GM23338 (cell line): ENCODE measurements at regions not wholly inside any gene's neighbourhood (a gene's known extent, or its start where the extent isn't known, plus 50 kb on each side); places are given as distances from the start of the nearest gene placed in this dataset.

Experiments
- ATAC-seq: fragments of 200-7000 bp; cut with Tn5 transposase; 3 replicates; pipeline ENCODE4 v1.9.1; 2020
- DNase-seq: peaks from one replicate; pipeline ENCODE4 v3.0.0-alpha.2; 2015; ENCODE audit warnings: low spot score
- H2AFZ ChIP-seq: fragments of 200-600 bp; sonication (generic); 2 replicates; pipeline ENCODE4 v1.8.0; 2016; ENCODE audit warnings: antibody characterized with exemption, mild to moderate bottlenecking, moderate library complexity
- H3F3A ChIP-seq: fragments of 200-600 bp; sonication (generic); replicated peaks from 2 replicates; pipeline ENCODE4 v1.8.0; 2017; ENCODE audit warnings: antibody characterized with exemption, mixed run types, low read depth
- H3K27ac ChIP-seq: fragments of 200-600 bp; sonication (generic); 2 replicates; pipeline ENCODE4 v1.6.1; 2016; ENCODE audit warnings: low read depth
- H3K27me3 ChIP-seq: fragments of 200-600 bp; sonication (generic); 2 replicates; pipeline ENCODE4 v1.8.0; 2016; ENCODE audit warnings: mild to moderate bottlenecking, mixed run types, moderate library complexity; ENCODE audit not compliant: insufficient read depth
- H3K36me3 ChIP-seq: fragments of 200-600 bp; sonication (generic); 2 replicates; pipeline ENCODE4 v1.8.0; 2016; ENCODE audit warnings: mild to moderate bottlenecking; ENCODE audit not compliant: insufficient read depth
- H3K4me1 ChIP-seq: fragments of 200-600 bp; sonication (generic); 2 replicates; pipeline ENCODE4 v1.8.0; 2016; ENCODE audit warnings: mild to moderate bottlenecking, moderate library complexity; ENCODE audit not compliant: insufficient read depth
- H3K4me2 ChIP-seq: fragments of 200-600 bp; sonication (generic); 2 replicates; pipeline ENCODE4 v1.7.1; 2017; ENCODE audit warnings: mixed run types
- H3K4me3 ChIP-seq: fragments of 200-600 bp; sonication (generic); 2 replicates; pipeline ENCODE4 v1.6.1; 2016; ENCODE audit warnings: mixed run types
- H3K79me2 ChIP-seq: fragments of 200-600 bp; sonication (generic); replicated peaks from 2 replicates; pipeline ENCODE4 v1.8.0; 2017; ENCODE audit warnings: mild to moderate bottlenecking; ENCODE audit not compliant: insufficient read depth
- H3K9me2 ChIP-seq: fragments of 200-600 bp; sonication (generic); 2 replicates; pipeline ENCODE4 v1.8.0; 2017; ENCODE audit not compliant: insufficient read depth
- H4K20me1 ChIP-seq: fragments of 200-600 bp; sonication (generic); replicated peaks from 2 replicates; pipeline ENCODE4 v1.8.0; 2017; ENCODE audit warnings: mild to moderate bottlenecking; ENCODE audit not compliant: insufficient read depth
- H3K27ac Mint-ChIP-seq: 2 replicates; pipeline ENCODE4 v1.8.0; 2020; ENCODE audit warnings: inconsistent platforms, mild to moderate bottlenecking, moderate library complexity, mixed read lengths
- H3K27me3 Mint-ChIP-seq: 3 replicates; pipeline ENCODE4 v1.8.0; 2022; ENCODE audit warnings: low read depth, mild to moderate bottlenecking, moderate library complexity, mixed read lengths, inconsistent platforms; ENCODE audit not compliant: insufficient read depth, poor library complexity
- H3K36me3 Mint-ChIP-seq: 3 replicates; pipeline ENCODE4 v1.8.0; 2021; ENCODE audit warnings: low read depth, mild to moderate bottlenecking, inconsistent platforms, moderate library complexity, mixed read lengths
- H3K4me1 Mint-ChIP-seq: 3 replicates; pipeline ENCODE4 v1.8.0; 2020; ENCODE audit warnings: mild to moderate bottlenecking, inconsistent platforms, mixed read lengths
- H3K4me3 Mint-ChIP-seq: 3 replicates; pipeline ENCODE4 v1.8.0; 2021; ENCODE audit warnings: moderate library complexity, mild to moderate bottlenecking, inconsistent platforms, mixed read lengths
- H3K9me3 Mint-ChIP-seq: 3 replicates; pipeline ENCODE4 v1.8.0; 2020; ENCODE audit warnings: moderate library complexity, mild to moderate bottlenecking, inconsistent platforms, mixed read lengths
- CREB1 ChIP-seq: fragments of 250-450 bp; sonication (Bioruptor Pico); IDR thresholded peaks from 2 replicates; pipeline ENCODE4 v1.5.0; 2020; ENCODE audit warnings: low read depth, mild to moderate bottlenecking, moderate library complexity
- EZH2phosphoT487 ChIP-seq: fragments of 200-600 bp; sonication (generic); IDR thresholded peaks from one replicate; pipeline ENCODE4 v1.8.1; 2018; ENCODE audit warnings: antibody characterized with exemption; ENCODE audit not compliant: unreplicated experiment
- NANOG ChIP-seq: IDR thresholded peaks from 2 replicates; pipeline ENCODE4 v1.6.1; 2016; ENCODE audit warnings: antibody characterized with exemption, borderline replicate concordance
- POLR2AphosphoS5 ChIP-seq: IDR thresholded peaks from 2 replicates; pipeline ENCODE4 v1.6.1; 2016; ENCODE audit warnings: antibody characterized with exemption, low read depth
- REST ChIP-seq: IDR thresholded peaks from one replicate; pipeline ENCODE4 v1.6.1; 2018; ENCODE audit warnings: antibody characterized with exemption; ENCODE audit not compliant: unreplicated experiment
- TF ChIP-seq, protein P1 (sequence below), 2 experiments: fragments of 200-600 bp in 1 of 2; sonication (generic) in 1 of 2; conservative IDR thresholded peaks; 2 replicates each; pipeline versions ENCODE4 v1.5.1 to v1.6.1; 2016 to 2017; ENCODE audit warnings: antibody characterized with exemption in 2 of 2, low read depth in 2 of 2, mild to moderate bottlenecking in 2 of 2, moderate library complexity in 1 of 2
- TF ChIP-seq, protein P2 (sequence below): fragments of 250-450 bp; sonication (Bioruptor Pico); IDR thresholded peaks from 2 replicates; pipeline ENCODE4 v1.5.0; 2020; ENCODE audit warnings: mild to moderate bottlenecking, moderate library complexity

DNA sequence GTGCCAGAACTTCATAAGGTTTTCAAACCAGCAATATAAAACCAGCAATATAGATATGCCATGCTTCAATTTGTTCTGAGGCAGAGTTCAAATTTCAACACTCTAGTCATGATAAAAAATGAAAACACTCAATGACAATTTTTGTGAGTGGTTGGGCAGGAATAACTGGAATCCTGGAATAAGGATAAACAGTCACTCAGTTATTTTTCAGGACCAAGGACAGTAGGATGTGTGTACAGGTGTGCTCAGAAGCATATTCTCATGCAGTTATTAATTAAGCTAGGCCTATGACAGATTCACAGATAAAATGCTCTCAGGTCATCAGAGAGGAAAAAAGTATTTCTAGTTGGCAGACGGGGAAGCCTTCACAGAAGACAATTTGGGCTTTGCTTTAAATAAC lies 117.3 kb upstream of the PPP2R2B start:
- TF ChIP-seq, protein P1, sequence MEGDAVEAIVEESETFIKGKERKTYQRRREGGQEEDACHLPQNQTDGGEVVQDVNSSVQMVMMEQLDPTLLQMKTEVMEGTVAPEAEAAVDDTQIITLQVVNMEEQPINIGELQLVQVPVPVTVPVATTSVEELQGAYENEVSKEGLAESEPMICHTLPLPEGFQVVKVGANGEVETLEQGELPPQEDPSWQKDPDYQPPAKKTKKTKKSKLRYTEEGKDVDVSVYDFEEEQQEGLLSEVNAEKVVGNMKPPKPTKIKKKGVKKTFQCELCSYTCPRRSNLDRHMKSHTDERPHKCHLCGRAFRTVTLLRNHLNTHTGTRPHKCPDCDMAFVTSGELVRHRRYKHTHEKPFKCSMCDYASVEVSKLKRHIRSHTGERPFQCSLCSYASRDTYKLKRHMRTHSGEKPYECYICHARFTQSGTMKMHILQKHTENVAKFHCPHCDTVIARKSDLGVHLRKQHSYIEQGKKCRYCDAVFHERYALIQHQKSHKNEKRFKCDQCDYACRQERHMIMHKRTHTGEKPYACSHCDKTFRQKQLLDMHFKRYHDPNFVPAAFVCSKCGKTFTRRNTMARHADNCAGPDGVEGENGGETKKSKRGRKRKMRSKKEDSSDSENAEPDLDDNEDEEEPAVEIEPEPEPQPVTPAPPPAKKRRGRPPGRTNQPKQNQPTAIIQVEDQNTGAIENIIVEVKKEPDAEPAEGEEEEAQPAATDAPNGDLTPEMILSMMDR (conservative IDR thresholded peaks at IDR 0.05; ENCODE audit: low read depth in 2 of 2): no peak
- TF ChIP-seq NANOG: no peak
- peak; percentile 33 for TF ChIP-seq REST
- TF ChIP-seq POLR2AphosphoS5: no peak
- Histone ChIP-seq H3F3A (no peaks in the 10 kb centered on the region), H3K79me2 (no peaks in the 10 kb centered on the region), H2AFZ (no peak overlapping the region), H3K4me1 (0 out of 2 replicates have a peak, but pooled peaks cover 10% of the 10 kb centered on the region), H3K4me3 (no peak overlapping the region), H3K4me2 (no peak overlapping the region), H3K27me3 (no peaks in the 10 kb centered on the region), H3K36me3 (no peaks in the 10 kb centered on the region), H3K9me2 (no peaks in the 10 kb centered on the region; the same call in 1 of the 2 replicates), H3K27ac (no peak overlapping the region), H4K20me1 (no peaks in the 10 kb centered on the region)
- DNase-seq (no peak), ATAC-seq (no peak)
- Mint-ChIP-seq H3K4me1 (peaks cover 7% of the 10 kb centered on the region; the same call in 2 of the 3 replicates), H3K27me3 (no peaks in the 10 kb centered on the region), H3K9me3 (0 out of 3 replicates have a peak, but pooled peaks cover 1% of the 10 kb centered on the region), H3K4me3 (no peak overlapping the region), H3K36me3 (no peaks in the 10 kb centered on the region), H3K27ac (no peak overlapping the region)

DNA sequence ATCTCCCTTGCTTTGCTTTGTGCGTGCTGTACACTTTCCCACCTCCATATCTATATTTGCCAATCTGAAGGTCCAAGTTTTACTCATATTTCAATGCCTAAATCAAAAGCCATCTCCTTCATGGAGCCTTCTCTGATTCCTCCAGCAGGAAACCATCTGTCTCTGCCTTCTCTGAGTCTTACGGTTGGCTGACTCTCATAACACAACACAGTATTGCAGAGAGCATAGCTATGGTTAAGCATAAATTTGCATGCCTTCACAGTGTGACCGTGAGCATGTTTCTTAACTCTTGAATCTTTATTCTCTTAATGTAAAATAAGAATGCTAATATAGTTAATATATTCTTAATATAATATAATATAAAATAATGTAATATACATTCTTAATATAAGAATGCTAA lies 136.8 kb upstream of the PPP2R2B start:
- Mint-ChIP-seq H3K4me1 (no peaks in the 10 kb centered on the region), H3K4me3 (no peak overlapping the region), H3K27ac (no peak overlapping the region), H3K36me3 (no peaks in the 10 kb centered on the region), H3K27me3 (no peaks in the 10 kb centered on the region), H3K9me3 (no peaks in the 10 kb centered on the region; the same call in 2 of the 3 replicates)
- Histone ChIP-seq H3K4me1 (no peaks in the 10 kb centered on the region), H3K27ac (no peak overlapping the region), H3K79me2 (no peaks in the 10 kb centered on the region), H2AFZ (0 out of 2 replicates have a peak overlapping the region, but pooled peaks have one; percentile 32), H3K9me2 (no peaks in the 10 kb centered on the region), H3K36me3 (no peaks in the 10 kb centered on the region), H3K27me3 (no peaks in the 10 kb centered on the region), H3K4me3 (no peak overlapping the region), H4K20me1 (no peaks in the 10 kb centered on the region), H3F3A (no peaks in the 10 kb centered on the region), H3K4me2 (no peak overlapping the region)
- DNase-seq (no peak), ATAC-seq (no peak)
- TF ChIP-seq CREB1 (CRISPR knock-in tag) (no peak), EZH2phosphoT487 (no peak)
- TF ChIP-seq, protein P1 (conservative IDR thresholded peaks at IDR 0.05; ENCODE audit: low read depth in 2 of 2): no peak
- TF ChIP-seq, protein P2, sequence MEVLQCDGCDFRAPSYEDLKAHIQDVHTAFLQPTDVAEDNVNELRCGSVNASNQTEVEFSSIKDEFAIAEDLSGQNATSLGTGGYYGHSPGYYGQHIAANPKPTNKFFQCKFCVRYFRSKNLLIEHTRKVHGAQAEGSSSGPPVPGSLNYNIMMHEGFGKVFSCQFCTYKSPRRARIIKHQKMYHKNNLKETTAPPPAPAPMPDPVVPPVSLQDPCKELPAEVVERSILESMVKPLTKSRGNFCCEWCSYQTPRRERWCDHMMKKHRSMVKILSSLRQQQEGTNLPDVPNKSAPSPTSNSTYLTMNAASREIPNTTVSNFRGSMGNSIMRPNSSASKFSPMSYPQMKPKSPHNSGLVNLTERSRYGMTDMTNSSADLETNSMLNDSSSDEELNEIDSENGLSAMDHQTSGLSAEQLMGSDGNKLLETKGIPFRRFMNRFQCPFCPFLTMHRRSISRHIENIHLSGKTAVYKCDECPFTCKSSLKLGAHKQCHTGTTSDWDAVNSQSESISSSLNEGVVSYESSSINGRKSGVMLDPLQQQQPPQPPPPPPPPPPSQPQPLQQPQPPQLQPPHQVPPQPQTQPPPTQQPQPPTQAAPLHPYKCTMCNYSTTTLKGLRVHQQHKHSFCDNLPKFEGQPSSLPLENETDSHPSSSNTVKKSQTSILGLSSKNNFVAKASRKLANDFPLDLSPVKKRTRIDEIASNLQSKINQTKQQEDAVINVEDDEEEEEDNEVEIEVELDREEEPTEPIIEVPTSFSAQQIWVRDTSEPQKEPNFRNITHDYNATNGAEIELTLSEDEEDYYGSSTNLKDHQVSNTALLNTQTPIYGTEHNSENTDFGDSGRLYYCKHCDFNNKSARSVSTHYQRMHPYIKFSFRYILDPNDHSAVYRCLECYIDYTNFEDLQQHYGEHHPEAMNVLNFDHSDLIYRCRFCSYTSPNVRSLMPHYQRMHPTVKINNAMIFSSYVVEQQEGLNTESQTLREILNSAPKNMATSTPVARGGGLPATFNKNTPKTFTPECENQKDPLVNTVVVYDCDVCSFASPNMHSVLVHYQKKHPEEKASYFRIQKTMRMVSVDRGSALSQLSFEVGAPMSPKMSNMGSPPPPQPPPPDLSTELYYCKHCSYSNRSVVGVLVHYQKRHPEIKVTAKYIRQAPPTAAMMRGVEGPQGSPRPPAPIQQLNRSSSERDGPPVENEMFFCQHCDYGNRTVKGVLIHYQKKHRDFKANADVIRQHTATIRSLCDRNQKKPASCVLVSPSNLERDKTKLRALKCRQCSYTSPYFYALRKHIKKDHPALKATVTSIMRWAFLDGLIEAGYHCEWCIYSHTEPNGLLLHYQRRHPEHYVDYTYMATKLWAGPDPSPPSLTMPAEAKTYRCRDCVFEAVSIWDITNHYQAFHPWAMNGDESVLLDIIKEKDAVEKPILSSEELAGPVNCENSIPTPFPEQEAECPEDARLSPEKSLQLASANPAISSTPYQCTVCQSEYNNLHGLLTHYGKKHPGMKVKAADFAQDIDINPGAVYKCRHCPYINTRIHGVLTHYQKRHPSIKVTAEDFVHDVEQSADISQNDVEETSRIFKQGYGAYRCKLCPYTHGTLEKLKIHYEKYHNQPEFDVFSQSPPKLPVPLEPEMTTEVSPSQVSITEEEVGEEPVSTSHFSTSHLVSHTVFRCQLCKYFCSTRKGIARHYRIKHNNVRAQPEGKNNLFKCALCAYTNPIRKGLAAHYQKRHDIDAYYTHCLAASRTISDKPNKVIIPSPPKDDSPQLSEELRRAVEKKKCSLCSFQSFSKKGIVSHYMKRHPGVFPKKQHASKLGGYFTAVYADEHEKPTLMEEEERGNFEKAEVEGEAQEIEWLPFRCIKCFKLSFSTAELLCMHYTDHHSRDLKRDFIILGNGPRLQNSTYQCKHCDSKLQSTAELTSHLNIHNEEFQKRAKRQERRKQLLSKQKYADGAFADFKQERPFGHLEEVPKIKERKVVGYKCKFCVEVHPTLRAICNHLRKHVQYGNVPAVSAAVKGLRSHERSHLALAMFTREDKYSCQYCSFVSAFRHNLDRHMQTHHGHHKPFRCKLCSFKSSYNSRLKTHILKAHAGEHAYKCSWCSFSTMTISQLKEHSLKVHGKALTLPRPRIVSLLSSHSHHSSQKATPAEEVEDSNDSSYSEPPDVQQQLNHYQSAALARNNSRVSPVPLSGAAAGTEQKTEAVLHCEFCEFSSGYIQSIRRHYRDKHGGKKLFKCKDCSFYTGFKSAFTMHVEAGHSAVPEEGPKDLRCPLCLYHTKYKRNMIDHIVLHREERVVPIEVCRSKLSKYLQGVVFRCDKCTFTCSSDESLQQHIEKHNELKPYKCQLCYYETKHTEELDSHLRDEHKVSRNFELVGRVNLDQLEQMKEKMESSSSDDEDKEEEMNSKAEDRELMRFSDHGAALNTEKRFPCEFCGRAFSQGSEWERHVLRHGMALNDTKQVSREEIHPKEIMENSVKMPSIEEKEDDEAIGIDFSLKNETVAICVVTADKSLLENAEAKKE (CRISPR knock-in tag): no peak
